ENCODE measurements at regions not wholly inside any gene's neighbourhood (a gene's known extent, or its start where the extent isn't known, plus 50 kb on each side); places are given as distances from the start of the nearest gene placed in this dataset.

- TF ChIP-seq ZNF275 (CRISPR knock-in tag; IDR thresholded peaks at IDR 0.05; ENCODE audit: borderline replicate concordance) (no peak), ZNF713 (CRISPR knock-in tag; IDR thresholded peaks at IDR 0.05) (no peak), ELF3 (CRISPR knock-in tag; IDR thresholded peaks at IDR 0.05) (no peak), TGIF2 (CRISPR knock-in tag; IDR thresholded peaks at IDR 0.05) (no peak), ZNF362 (CRISPR knock-in tag; IDR thresholded peaks at IDR 0.05; ENCODE audit: borderline replicate concordance) (no peak), NCOR1 (IDR thresholded peaks at IDR 0.05; ENCODE audit: borderline replicate concordance, low read length) (no peak), ZNF414 (CRISPR knock-in tag; IDR thresholded peaks at IDR 0.05) (no peak), ZNF724P (CRISPR knock-in tag; IDR thresholded peaks at IDR 0.05; ENCODE audit: borderline replicate concordance) (no peak), KLF6 (CRISPR knock-in tag; IDR thresholded peaks at IDR 0.05) (no peak), AHR (CRISPR knock-in tag; IDR thresholded peaks at IDR 0.05) (no peak), SNRNP70 (IDR thresholded peaks at IDR 0.05; ENCODE audit: low read depth, low read length) (no peak), SOX6 (IDR thresholded peaks at IDR 0.05) (no peak), SOX6 (CRISPR knock-in tag; IDR thresholded peaks at IDR 0.05) (no peak)
- TF ChIP-seq, protein P1, sequence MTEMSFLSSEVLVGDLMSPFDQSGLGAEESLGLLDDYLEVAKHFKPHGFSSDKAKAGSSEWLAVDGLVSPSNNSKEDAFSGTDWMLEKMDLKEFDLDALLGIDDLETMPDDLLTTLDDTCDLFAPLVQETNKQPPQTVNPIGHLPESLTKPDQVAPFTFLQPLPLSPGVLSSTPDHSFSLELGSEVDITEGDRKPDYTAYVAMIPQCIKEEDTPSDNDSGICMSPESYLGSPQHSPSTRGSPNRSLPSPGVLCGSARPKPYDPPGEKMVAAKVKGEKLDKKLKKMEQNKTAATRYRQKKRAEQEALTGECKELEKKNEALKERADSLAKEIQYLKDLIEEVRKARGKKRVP (CRISPR knock-in tag; IDR thresholded peaks at IDR 0.05) = no peak
- TF ChIP-seq, protein P2, sequence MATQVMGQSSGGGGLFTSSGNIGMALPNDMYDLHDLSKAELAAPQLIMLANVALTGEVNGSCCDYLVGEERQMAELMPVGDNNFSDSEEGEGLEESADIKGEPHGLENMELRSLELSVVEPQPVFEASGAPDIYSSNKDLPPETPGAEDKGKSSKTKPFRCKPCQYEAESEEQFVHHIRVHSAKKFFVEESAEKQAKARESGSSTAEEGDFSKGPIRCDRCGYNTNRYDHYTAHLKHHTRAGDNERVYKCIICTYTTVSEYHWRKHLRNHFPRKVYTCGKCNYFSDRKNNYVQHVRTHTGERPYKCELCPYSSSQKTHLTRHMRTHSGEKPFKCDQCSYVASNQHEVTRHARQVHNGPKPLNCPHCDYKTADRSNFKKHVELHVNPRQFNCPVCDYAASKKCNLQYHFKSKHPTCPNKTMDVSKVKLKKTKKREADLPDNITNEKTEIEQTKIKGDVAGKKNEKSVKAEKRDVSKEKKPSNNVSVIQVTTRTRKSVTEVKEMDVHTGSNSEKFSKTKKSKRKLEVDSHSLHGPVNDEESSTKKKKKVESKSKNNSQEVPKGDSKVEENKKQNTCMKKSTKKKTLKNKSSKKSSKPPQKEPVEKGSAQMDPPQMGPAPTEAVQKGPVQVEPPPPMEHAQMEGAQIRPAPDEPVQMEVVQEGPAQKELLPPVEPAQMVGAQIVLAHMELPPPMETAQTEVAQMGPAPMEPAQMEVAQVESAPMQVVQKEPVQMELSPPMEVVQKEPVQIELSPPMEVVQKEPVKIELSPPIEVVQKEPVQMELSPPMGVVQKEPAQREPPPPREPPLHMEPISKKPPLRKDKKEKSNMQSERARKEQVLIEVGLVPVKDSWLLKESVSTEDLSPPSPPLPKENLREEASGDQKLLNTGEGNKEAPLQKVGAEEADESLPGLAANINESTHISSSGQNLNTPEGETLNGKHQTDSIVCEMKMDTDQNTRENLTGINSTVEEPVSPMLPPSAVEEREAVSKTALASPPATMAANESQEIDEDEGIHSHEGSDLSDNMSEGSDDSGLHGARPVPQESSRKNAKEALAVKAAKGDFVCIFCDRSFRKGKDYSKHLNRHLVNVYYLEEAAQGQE (IDR thresholded peaks at IDR 0.05; ENCODE audit: borderline replicate concordance in 1 of 2, low read depth in 1 of 2, low read length in 2 of 2) = no peak
These were observed 50.8 kb upstream of the HTR2A start (continued) for GRCh38 chr13:46947425-46948191.

Data from HepG2 (cell line).